ENCODE measurements at regions not wholly inside any gene's neighbourhood (a gene's known extent, or its start where the extent isn't known, plus 50 kb on each side); places are given as distances from the start of the nearest gene placed in this dataset.
"Not testable (repeated sequence)": the region's sequence is repeated elsewhere in the genome, so short reads cannot be mapped to it uniquely, and the experiment has no call there.

GRCh38 chrX:122301491-122301890 is 882.6 kb upstream of the GRIA3 start:
- TF ChIP-seq CTCF (IDR thresholded peaks at IDR 0.05) (no peak), POLR2A (IDR thresholded peaks at IDR 0.05) (no peak)
- intact Hi-C loops (cut with DNase I; ENCODE audit: low total_unique reads) = no loop called here
- no peak for DNase-seq
- Histone ChIP-seq H3K4me3 (no peak overlapping the region), H3K9me3 (no peaks in the 10 kb centered on the region), H3K27me3 (no peaks in the 10 kb centered on the region), H3K27ac (no peak overlapping the region), H3K4me1 (no peaks in the 10 kb centered on the region), H3K36me3 (no peaks in the 10 kb centered on the region)

GRCh38 chrX:122303761-122304160 is 880.3 kb upstream of the GRIA3 start:
- no peak overlapping the region for H3K4me3 ChIP-seq
- TF ChIP-seq POLR2A (IDR thresholded peaks at IDR 0.05) (no peak), CTCF (IDR thresholded peaks at IDR 0.05) (no peak)
- no peaks in the 10 kb centered on the region for H3K36me3 ChIP-seq
- H3K9me3 ChIP-seq = no peaks in the 10 kb centered on the region
- no peaks in the 10 kb centered on the region for H3K4me1 ChIP-seq
- intact Hi-C loops (cut with DNase I; ENCODE audit: low total_unique reads) = no loop called here
- no peak for DNase-seq
- H3K27me3 ChIP-seq = no peaks in the 10 kb centered on the region
- no peak overlapping the region for H3K27ac ChIP-seq

- Histone ChIP-seq H3K4me1 (no peaks in the 10 kb centered on the region), H3K27ac (no peak overlapping the region), H3K4me3 (no peak overlapping the region), H3K9me3 (no peaks in the 10 kb centered on the region), H3K36me3 (no peaks in the 10 kb centered on the region), H3K27me3 (no peaks in the 10 kb centered on the region)
- intact Hi-C loops (cut with DNase I; ENCODE audit: low total_unique reads) = no loop called here
- DNase-seq = no peak
- no peak for TF ChIP-seq POLR2A (IDR thresholded peaks at IDR 0.05)
- TF ChIP-seq CTCF (IDR thresholded peaks at IDR 0.05) = no peak
Observed at GRCh38 chrX:122344816-122345215, 839.3 kb upstream of the GRIA3 start.

- Histone ChIP-seq H3K36me3 (no peaks in the 10 kb centered on the region), H3K4me3 (no peak overlapping the region), H3K4me1 (no peaks in the 10 kb centered on the region), H3K9me3 (no peaks in the 10 kb centered on the region), H3K27ac (no peak overlapping the region), H3K27me3 (no peaks in the 10 kb centered on the region)
- intact Hi-C loops (cut with DNase I; ENCODE audit: low total_unique reads) = no loop called here
- DNase-seq = no peak
- TF ChIP-seq POLR2A (IDR thresholded peaks at IDR 0.05) (no peak), CTCF (IDR thresholded peaks at IDR 0.05) (no peak)
Observed at GRCh38 chrX:122363112-122363795, 820.8 kb upstream of the GRIA3 start.

GRCh38 chrX:122375533-122375932 is 808.5 kb upstream of the GRIA3 start:
- H3K36me3 ChIP-seq; intact Hi-C loops (cut with DNase I; ENCODE audit: low total_unique reads); H3K27me3 ChIP-seq; H3K4me1 ChIP-seq; H3K9me3 ChIP-seq; H3K4me3 ChIP-seq; DNase-seq; H3K27ac ChIP-seq: not testable (repeated sequence)

GRCh38 chrX:122389005-122389404 is 795.1 kb upstream of the GRIA3 start:
- Histone ChIP-seq H3K4me1 (no peaks in the 10 kb centered on the region), H3K27me3 (no peaks in the 10 kb centered on the region), H3K4me3 (no peak overlapping the region), H3K9me3 (no peaks in the 10 kb centered on the region), H3K27ac (no peak overlapping the region), H3K36me3 (no peaks in the 10 kb centered on the region)
- no peak for DNase-seq
- intact Hi-C loops (cut with DNase I; ENCODE audit: low total_unique reads) = no loop called here
- no peak for TF ChIP-seq CTCF (IDR thresholded peaks at IDR 0.05)
- no peak for TF ChIP-seq POLR2A (IDR thresholded peaks at IDR 0.05)
